Hematopoietic multipotent progenitor cell treated with erythropoietin and hydrocortisone succinate and interleukin-3 and kit ligand, for 8 days (in vitro differentiated cells): ENCODE measurements at regions not wholly inside any gene's neighbourhood (a gene's known extent, or its start where the extent isn't known, plus 50 kb on each side); places are given as distances from the start of the nearest gene placed in this dataset.
"Not testable (repeated sequence)": the region's sequence is repeated elsewhere in the genome, so short reads cannot be mapped to it uniquely, and the experiment has no call there.

ENCODE experiments used
- DNase-seq: peaks from one replicate; pipeline ENCODE4 v3.0.0-alpha.2; 2015

GRCh38 chr3:70736009-70736408, 423.6 kb upstream of the MDFIC2 start:
- no peak for DNase-seq

- DNase-seq = no peak
Measured at GRCh38 chr3:70734756-70735155, 422.3 kb upstream of the MDFIC2 start.

GRCh38 chr3:70731046-70731445, 418.6 kb upstream of the MDFIC2 start:
- DNase-seq = no peak

- DNase-seq = no peak
Measured at GRCh38 chr3:70729845-70730244, 417.4 kb upstream of the MDFIC2 start.

GRCh38 chr3:70728311-70728710, 415.9 kb upstream of the MDFIC2 start:
- no peak for DNase-seq

- no peak for DNase-seq
Measured at GRCh38 chr3:70726961-70727360, 414.5 kb upstream of the MDFIC2 start.

GRCh38 chr3:70726096-70726938, 413.9 kb upstream of the MDFIC2 start:
- DNase-seq = no peak

- DNase-seq = no peak
Measured at GRCh38 chr3:70722018-70722417, 409.6 kb upstream of the MDFIC2 start.

- DNase-seq = peak; percentile 5
Measured at GRCh38 chr3:70716832-70717231, 404.4 kb upstream of the MDFIC2 start.

- no peak for DNase-seq
Measured at GRCh38 chr3:70712449-70713082, 400.1 kb upstream of the MDFIC2 start.

- no peak for DNase-seq
Measured at GRCh38 chr3:70703305-70704102, 391.1 kb upstream of the MDFIC2 start.

- DNase-seq = no peak
Measured at GRCh38 chr3:70702132-70702531, 389.7 kb upstream of the MDFIC2 start.

- DNase-seq = no peak
Measured at GRCh38 chr3:70684701-70685100, 372.3 kb upstream of the MDFIC2 start.

GRCh38 chr3:70675810-70676209, 363.4 kb upstream of the MDFIC2 start:
- not testable (repeated sequence) for DNase-seq

- DNase-seq = no peak
Measured at GRCh38 chr3:70658513-70659310, 346.3 kb upstream of the MDFIC2 start.

- no peak for DNase-seq
Measured at GRCh38 chr3:70657454-70657853, 345.0 kb upstream of the MDFIC2 start.

- no peak for DNase-seq
Measured at GRCh38 chr3:70647823-70648222, 335.4 kb upstream of the MDFIC2 start.

- DNase-seq = no peak
Measured at GRCh38 chr3:70647094-70647493, 334.7 kb upstream of the MDFIC2 start.

- DNase-seq = no peak
Measured at GRCh38 chr3:70646635-70647034, 334.2 kb upstream of the MDFIC2 start.

GRCh38 chr3:70640481-70640880, 328.0 kb upstream of the MDFIC2 start:
- DNase-seq = no peak

GRCh38 chr3:70635301-70635700, 322.9 kb upstream of the MDFIC2 start:
- DNase-seq = no peak

GRCh38 chr3:70631716-70632307, 319.4 kb upstream of the MDFIC2 start:
- DNase-seq = no peak
